ENCODE measurements at regions not wholly inside any gene's neighbourhood (a gene's known extent, or its start where the extent isn't known, plus 50 kb on each side); places are given as distances from the start of the nearest gene placed in this dataset.

- no peaks in the 10 kb centered on the region for H3K27me3 Mint-ChIP-seq
- H3K4me3 ChIP-seq (ENCODE audit: low read length): no peak overlapping the region
- ChIA-PET CTCF (no interaction called here), POLR2A (interaction anchor here (0.6 kb wide), 1 partner anchor 12 kb away, joined by 4 read pairs; no protein-coding TSS in a partner anchor)
- no peak overlapping the region for H3K27ac Mint-ChIP-seq
- H3K9me3 ChIP-seq (ENCODE audit: control insufficient read depth in 2 of 3, low read length in 3 of 3): no peaks in the 10 kb centered on the region
- no peak for ATAC-seq
- peaks cover 0 to 32% (median 4%) of the 10 kb centered on the region in 7 donors for H3K4me1 Mint-ChIP-seq
- intact Hi-C loops (cut with micrococcal nuclease): no loop called here
- no peak for DNase-seq
- no peak overlapping the region for H3K4me3 Mint-ChIP-seq
- peaks cover 16 to 60% (median 19%) of the 10 kb centered on the region in 3 experiments for H3K36me3 ChIP-seq (ENCODE audit: control insufficient read depth in 2 of 3, insufficient read depth in 3 of 3, low read length in 3 of 3)
- H3K9me3 Mint-ChIP-seq: no peaks in the 10 kb centered on the region
- no peaks in the 10 kb centered on the region for H3K27me3 ChIP-seq (ENCODE audit: control insufficient read depth in 2 of 2, insufficient read depth in 2 of 2, low read length in 2 of 2)
- peaks cover 16 to 65% (median 59%) of the 10 kb centered on the region in 5 donors for H3K36me3 Mint-ChIP-seq
- no peak overlapping the region for H3K27ac ChIP-seq (ENCODE audit: low read depth, low read length)
- H3K4me1 ChIP-seq (ENCODE audit: control insufficient read depth in 2 of 2, insufficient read depth in 2 of 2, low read length in 2 of 2): no peaks in the 10 kb centered on the region
Observed at GRCh38 chr6:25112322-25112773, 166.8 kb upstream of the CARMIL1 start.

GRCh38 chr6:25113436-25113835 is 165.7 kb upstream of the CARMIL1 start:
- Mint-ChIP-seq H3K4me3 (no peak overlapping the region), H3K36me3 (peaks cover 10 to 63% (median 54%) of the 10 kb centered on the region in 5 donors), H3K27me3 (no peaks in the 10 kb centered on the region), H3K9me3 (no peaks in the 10 kb centered on the region), H3K27ac (no peak overlapping the region), H3K4me1 (peaks cover 0 to 37% (median 13%) of the 10 kb centered on the region in 7 donors)
- H3K4me1 ChIP-seq (ENCODE audit: control insufficient read depth in 2 of 2, insufficient read depth in 2 of 2, low read length in 2 of 2): no peaks in the 10 kb centered on the region
- ChIA-PET POLR2A (interaction anchor here (0.6 kb wide), 1 partner anchor 629 kb away, joined by 5 read pairs; no protein-coding TSS in a partner anchor), CTCF (no interaction called here)
- H3K36me3 ChIP-seq (ENCODE audit: control insufficient read depth in 2 of 3, insufficient read depth in 3 of 3, low read length in 3 of 3): peaks cover 13 to 53% (median 16%) of the 10 kb centered on the region in 3 experiments
- DNase-seq (no peak), ATAC-seq (no peak)
- intact Hi-C loops (cut with micrococcal nuclease): no loop called here
- no peaks in the 10 kb centered on the region for H3K27me3 ChIP-seq (ENCODE audit: control insufficient read depth in 2 of 2, insufficient read depth in 2 of 2, low read length in 2 of 2)
- no peaks in the 10 kb centered on the region for H3K9me3 ChIP-seq (ENCODE audit: control insufficient read depth in 2 of 3, low read length in 3 of 3)
- no peak overlapping the region for H3K27ac ChIP-seq (ENCODE audit: low read depth, low read length)
- no peak overlapping the region for H3K4me3 ChIP-seq (ENCODE audit: low read length)

DNA sequence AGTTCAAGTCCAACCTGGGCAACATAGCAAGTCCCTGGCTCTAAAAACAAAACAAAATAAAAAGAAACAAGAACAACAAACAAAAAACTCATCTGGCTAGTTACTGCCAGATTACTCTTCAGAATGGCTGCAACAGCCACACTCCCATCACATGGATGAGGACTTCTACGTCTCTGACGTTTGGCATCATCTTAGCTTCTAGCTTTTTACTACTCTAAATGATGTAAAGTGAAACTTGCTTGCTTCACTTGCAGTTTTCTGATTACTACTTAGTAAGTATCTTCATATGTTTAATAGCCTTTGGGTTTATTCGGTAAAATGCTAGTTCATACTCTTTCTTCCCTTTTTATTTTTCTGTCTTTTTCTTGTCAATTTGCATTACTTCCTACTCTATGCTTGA is 161.1 kb upstream of the CARMIL1 start:
- Mint-ChIP-seq H3K9me3 (peaks cover 0 to 4% (median 0%) of the 10 kb centered on the region in 11 donors), H3K36me3 (peaks cover 10 to 58% (median 41%) of the 10 kb centered on the region in 5 donors), H3K27ac (peak overlapping the region in 2 of 9 donors; percentile 3 to 66), H3K27me3 (no peaks in the 10 kb centered on the region), H3K4me3 (peak overlapping the region in 1 of 10 donors; percentile 23), H3K4me1 (peaks cover 11 to 55% (median 23%) of the 10 kb centered on the region in 7 donors)
- ChIA-PET POLR2A (interaction anchor here (0.8 to 1.6 kb wide), 2 partner anchors 9 to 251 kb away, joined by 3 to 6 read pairs; no protein-coding TSS in a partner anchor), CTCF (interaction anchor here (1.0 kb wide), 1 partner anchor 264 kb away, joined by 3 read pairs; no protein-coding TSS in a partner anchor)
- Histone ChIP-seq H3K4me3 (ENCODE audit: low read length) (no peak overlapping the region), H3K36me3 (ENCODE audit: control insufficient read depth in 2 of 3, insufficient read depth in 3 of 3, low read length in 3 of 3) (peaks cover 0 to 17% (median 10%) of the 10 kb centered on the region in 3 experiments), H3K9me3 (ENCODE audit: control insufficient read depth in 2 of 3, low read length in 3 of 3) (no peaks in the 10 kb centered on the region), H3K27me3 (ENCODE audit: control insufficient read depth in 2 of 2, insufficient read depth in 2 of 2, low read length in 2 of 2) (no peaks in the 10 kb centered on the region), H3K4me1 (ENCODE audit: control insufficient read depth in 2 of 2, insufficient read depth in 2 of 2, low read length in 2 of 2) (no peaks in the 10 kb centered on the region), H3K27ac (ENCODE audit: low read depth, low read length) (no peak overlapping the region)
- DNase-seq: no peak
- intact Hi-C loops (cut with micrococcal nuclease): loop anchor here (2.0 kb wide), 2 partner anchors 19 to 21 kb away; no protein-coding TSS in a partner anchor
- no peak for ATAC-seq

DNA sequence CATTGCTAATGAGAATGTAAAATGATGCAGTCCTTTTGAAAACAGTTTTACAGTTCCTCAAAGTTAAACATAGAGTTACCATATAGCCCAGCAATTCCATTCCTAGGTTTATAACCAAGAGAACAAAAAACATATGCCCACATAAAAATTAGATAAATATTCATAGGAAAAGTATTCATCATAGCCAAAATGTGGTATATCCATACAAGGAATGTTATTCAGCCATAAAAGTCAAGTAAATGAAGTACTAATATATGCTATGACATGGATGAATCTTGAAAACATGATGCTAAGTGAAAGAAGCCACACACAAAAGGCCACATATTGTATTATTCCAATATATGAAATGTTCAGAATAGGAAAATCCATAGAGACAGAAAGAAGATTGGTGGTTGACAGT is 158.0 kb upstream of the CARMIL1 start:
- Mint-ChIP-seq H3K4me1 (peaks cover 11 to 66% (median 30%) of the 10 kb centered on the region in 7 donors), H3K27ac (peak overlapping the region in 2 of 9 donors; percentile 3 to 38), H3K4me3 (no peak overlapping the region), H3K36me3 (peaks cover 21 to 66% (median 46%) of the 10 kb centered on the region in 5 donors), H3K9me3 (peaks cover 0 to 4% (median 0%) of the 10 kb centered on the region in 11 donors), H3K27me3 (no peaks in the 10 kb centered on the region)
- no peaks in the 10 kb centered on the region for H3K27me3 ChIP-seq (ENCODE audit: control insufficient read depth in 2 of 2, insufficient read depth in 2 of 2, low read length in 2 of 2)
- no peaks in the 10 kb centered on the region for H3K4me1 ChIP-seq (ENCODE audit: control insufficient read depth in 2 of 2, insufficient read depth in 2 of 2, low read length in 2 of 2)
- H3K36me3 ChIP-seq (ENCODE audit: control insufficient read depth in 2 of 3, insufficient read depth in 3 of 3, low read length in 3 of 3): peaks cover 0 to 28% (median 5%) of the 10 kb centered on the region in 3 experiments
- intact Hi-C loops (cut with micrococcal nuclease): loop anchor here in 1 of 2 donors (2.0 kb wide), 1 partner anchor 14 kb away; no protein-coding TSS in a partner anchor
- no peak overlapping the region for H3K27ac ChIP-seq (ENCODE audit: low read depth, low read length)
- H3K4me3 ChIP-seq (ENCODE audit: low read length): no peak overlapping the region
- ChIA-PET CTCF (no interaction called here), POLR2A (no interaction called here)
- DNase-seq (no peak), ATAC-seq (no peak)
- H3K9me3 ChIP-seq (ENCODE audit: control insufficient read depth in 2 of 3, low read length in 3 of 3): no peaks in the 10 kb centered on the region

DNA sequence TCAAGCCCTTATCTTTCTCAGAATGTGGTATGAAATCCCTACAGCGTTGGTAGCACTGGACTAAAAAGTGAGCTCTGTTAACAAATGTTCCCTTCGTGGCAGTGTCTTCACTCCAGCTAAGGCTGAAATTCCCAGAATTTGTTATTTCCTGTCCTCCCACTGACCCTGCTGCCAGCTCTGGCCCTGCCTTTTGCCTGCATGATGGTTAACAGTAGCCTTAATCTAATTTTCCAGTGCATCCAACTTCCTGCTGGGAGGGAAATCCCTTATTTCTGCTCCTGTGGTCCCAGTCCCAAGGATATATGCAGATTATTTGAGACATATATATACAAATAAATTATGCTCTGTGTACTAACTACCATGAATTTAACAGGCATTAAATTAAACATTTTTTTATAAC is 157.2 kb upstream of the CARMIL1 start:
- H3K27ac ChIP-seq (ENCODE audit: low read depth, low read length): no peak overlapping the region
- Mint-ChIP-seq H3K27me3 (no peaks in the 10 kb centered on the region), H3K9me3 (peaks cover 0 to 4% (median 0%) of the 10 kb centered on the region in 11 donors), H3K36me3 (peaks cover 21 to 67% (median 46%) of the 10 kb centered on the region in 5 donors), H3K4me1 (peaks cover 11 to 67% (median 30%) of the 10 kb centered on the region in 7 donors), H3K27ac (no peak overlapping the region), H3K4me3 (no peak overlapping the region)
- H3K36me3 ChIP-seq (ENCODE audit: control insufficient read depth in 2 of 3, insufficient read depth in 3 of 3, low read length in 3 of 3): peaks cover 0 to 28% (median 5%) of the 10 kb centered on the region in 3 experiments
- POLR2A ChIA-PET: no interaction called here
- no peaks in the 10 kb centered on the region for H3K27me3 ChIP-seq (ENCODE audit: control insufficient read depth in 2 of 2, insufficient read depth in 2 of 2, low read length in 2 of 2)
- no peak for DNase-seq
- intact Hi-C loops (cut with micrococcal nuclease): no loop called here
- H3K4me1 ChIP-seq (ENCODE audit: control insufficient read depth in 2 of 2, insufficient read depth in 2 of 2, low read length in 2 of 2): no peaks in the 10 kb centered on the region
- no peaks in the 10 kb centered on the region for H3K9me3 ChIP-seq (ENCODE audit: control insufficient read depth in 2 of 3, low read length in 3 of 3)
- ATAC-seq: no peak
- CTCF ChIA-PET: no interaction called here
- no peak overlapping the region for H3K4me3 ChIP-seq (ENCODE audit: low read length)

DNA sequence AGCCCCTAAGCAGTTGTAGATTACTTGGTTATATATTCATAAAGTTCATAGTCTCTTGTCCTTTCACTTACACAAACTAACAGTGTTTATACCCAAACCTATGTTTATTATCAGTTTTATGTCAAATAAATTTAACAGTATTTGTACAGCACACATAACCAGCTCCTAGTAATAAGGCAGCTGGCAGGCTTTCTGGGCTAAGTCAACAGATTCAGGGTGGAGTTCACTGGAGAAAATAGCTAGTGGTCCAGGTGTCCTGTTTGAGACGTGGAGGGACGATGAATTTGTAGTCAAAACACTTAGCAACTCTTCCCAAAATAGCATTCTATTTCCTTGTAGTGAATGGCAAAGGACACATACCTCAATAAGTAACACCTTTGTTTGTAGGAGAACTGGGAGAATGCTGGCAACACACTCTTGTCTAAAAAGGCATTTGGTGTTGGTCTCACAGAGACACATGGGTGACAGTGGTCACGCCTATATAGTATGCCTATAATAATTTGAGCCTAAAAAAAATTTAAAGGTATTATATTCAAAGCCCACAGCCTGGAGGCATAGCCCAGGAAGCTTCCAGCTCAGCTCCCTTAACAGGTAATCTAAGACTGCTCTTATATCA is 156.4 kb upstream of the CARMIL1 start:
- Mint-ChIP-seq H3K27me3 (no peaks in the 10 kb centered on the region), H3K9me3 (peaks cover 0 to 4% (median 0%) of the 10 kb centered on the region in 11 donors), H3K27ac (no peak overlapping the region), H3K4me3 (no peak overlapping the region), H3K36me3 (peaks cover 24 to 66% (median 47%) of the 10 kb centered on the region in 5 donors), H3K4me1 (peaks cover 12 to 64% (median 34%) of the 10 kb centered on the region in 7 donors)
- no peak for ATAC-seq
- peaks cover 0 to 32% (median 5%) of the 10 kb centered on the region in 3 experiments for H3K36me3 ChIP-seq (ENCODE audit: control insufficient read depth in 2 of 3, insufficient read depth in 3 of 3, low read length in 3 of 3)
- no peak overlapping the region for H3K4me3 ChIP-seq (ENCODE audit: low read length)
- intact Hi-C loops (cut with micrococcal nuclease): no loop called here
- no peaks in the 10 kb centered on the region for H3K4me1 ChIP-seq (ENCODE audit: control insufficient read depth in 2 of 2, insufficient read depth in 2 of 2, low read length in 2 of 2)
- CTCF ChIA-PET: no interaction called here
- POLR2A ChIA-PET: interaction anchor here (1.2 kb wide), 1 partner anchor 16 kb away, joined by 4 read pairs; no protein-coding TSS in a partner anchor
- no peaks in the 10 kb centered on the region for H3K27me3 ChIP-seq (ENCODE audit: control insufficient read depth in 2 of 2, insufficient read depth in 2 of 2, low read length in 2 of 2)
- no peak for DNase-seq
- no peaks in the 10 kb centered on the region for H3K9me3 ChIP-seq (ENCODE audit: control insufficient read depth in 2 of 3, low read length in 3 of 3)
- H3K27ac ChIP-seq (ENCODE audit: low read depth, low read length): no peak overlapping the region
